Natural killer cell (primary cell): ENCODE measurements at regions not wholly inside any gene's neighbourhood (a gene's known extent, or its start where the extent isn't known, plus 50 kb on each side); places are given as distances from the start of the nearest gene placed in this dataset.

Experiments
- ATAC-seq, 3 donors: fragments of 150-1000 bp in 2 of 3; fragments of 200-7000 bp in 1 of 3; cut with Tn5 transposase; 1 replicate in 1 of 3; 2 replicates in 2 of 3; pipeline ENCODE4 v1.10.0; 2021; ENCODE audit warnings: mild to moderate bottlenecking in 2 of 3, moderate library complexity in 2 of 3
- DNase-seq, 2 donors: peaks; one replicate each; pipeline versions ENCODE4 v3.0.0 to v3.0.0-alpha.2; 2013 to 2021; ENCODE audit warnings: mixed read lengths in 1 of 2
- H3K27ac ChIP-seq: one replicate; pipeline ENCODE4 v1.5.1; 2013; ENCODE audit warnings: mild to moderate bottlenecking, low read length
- H3K27me3 ChIP-seq: one replicate; pipeline ENCODE4 v1.6.1; 2013; ENCODE audit warnings: low read length; ENCODE audit not compliant: control insufficient read depth, insufficient read depth
- H3K36me3 ChIP-seq: one replicate; pipeline ENCODE4 v1.6.1; 2013; ENCODE audit warnings: low read length; ENCODE audit not compliant: control insufficient read depth, insufficient read depth
- H3K4me1 ChIP-seq: one replicate; pipeline ENCODE4 v1.6.1; 2013; ENCODE audit warnings: low read length; ENCODE audit not compliant: control insufficient read depth, insufficient read depth
- H3K4me3 ChIP-seq: one replicate; pipeline ENCODE4 v1.5.1; 2013; ENCODE audit warnings: low read length
- H3K9me3 ChIP-seq: one replicate; pipeline ENCODE4 v1.6.1; 2013; ENCODE audit warnings: low read length; ENCODE audit not compliant: control insufficient read depth, insufficient read depth
- H3K27ac Mint-ChIP-seq, 2 donors: one replicate each; pipeline ENCODE4 v1.8.0; 2022; ENCODE audit warnings: mild to moderate bottlenecking in 2 of 2, mixed read lengths in 2 of 2, moderate library complexity in 1 of 2
- H3K27me3 Mint-ChIP-seq, 2 donors: one replicate each; pipeline ENCODE4 v1.8.0; 2022; ENCODE audit warnings: low read depth in 2 of 2, mixed read lengths in 2 of 2
- H3K36me3 Mint-ChIP-seq: one replicate; pipeline ENCODE4 v1.8.0; 2022; ENCODE audit warnings: mixed read lengths
- H3K4me1 Mint-ChIP-seq, 2 donors: one replicate each; pipeline ENCODE4 v1.8.0; 2022; ENCODE audit warnings: mixed read lengths in 2 of 2
- H3K4me3 Mint-ChIP-seq: one replicate; pipeline ENCODE4 v1.8.0; 2022; ENCODE audit warnings: mild to moderate bottlenecking, moderate library complexity, mixed read lengths
- H3K9me3 Mint-ChIP-seq, 2 donors: one replicate each; pipeline ENCODE4 v1.8.0; 2022; ENCODE audit warnings: mixed read lengths in 2 of 2
- CTCF ChIP-seq: fragments of 200-600 bp; IDR thresholded peaks from one replicate; pipeline ENCODE4 v1.8.0; 2022; ENCODE audit warnings: antibody characterized with exemption
- WGBS: methylation state at CpG from one replicate; pipeline ENCODE4 v1.1.7; 2013; ENCODE audit warnings: missing lambda C conversion rate; ENCODE audit not compliant: insufficient coverage; 5-methylcytosine and 5-hydroxymethylcytosine counted together
- intact Hi-C: fragments of 100-400 bp; cut with micrococcal nuclease; formaldehyde crosslinking; loops from one replicate; pipeline ENCODE4 v1.14.2; 2022

GRCh38 chr4:159476886-159477285 is 374.0 kb downstream of the RAPGEF2 start:
- no peaks in the 10 kb centered on the region for H3K36me3 Mint-ChIP-seq
- H3K4me3 ChIP-seq, result no peak overlapping the region
- no peak for ATAC-seq

GRCh38 chr4:159480826-159481225 is 377.9 kb downstream of the RAPGEF2 start:
- H3K27me3 Mint-ChIP-seq, result peaks cover 0 to 2% of the 10 kb centered on the region in 2 donors
- H3K4me1 ChIP-seq, result no peaks in the 10 kb centered on the region
- H3K36me3 ChIP-seq, result no peaks in the 10 kb centered on the region
- TF ChIP-seq CTCF, result no peak
- no peaks in the 10 kb centered on the region for H3K27me3 ChIP-seq
- H3K4me1 Mint-ChIP-seq, result no peaks in the 10 kb centered on the region
- H3K27ac ChIP-seq, result no peak overlapping the region
- H3K4me3 ChIP-seq, result no peak overlapping the region
- peaks cover 2% of the 10 kb centered on the region for H3K9me3 ChIP-seq
- DNase-seq, result no peak
- WGBS, result 56% methylated on average over 1 of the region's 1 CpG
- no peak overlapping the region for H3K27ac Mint-ChIP-seq
- no peaks in the 10 kb centered on the region for H3K36me3 Mint-ChIP-seq
- ATAC-seq, result no peak
- H3K4me3 Mint-ChIP-seq, result no peak overlapping the region
- intact Hi-C loops, result no loop called here
- H3K9me3 Mint-ChIP-seq, result peaks cover 0 to 3% of the 10 kb centered on the region in 2 donors

More at GRCh38 chr4:159476886-159477285, 374.0 kb downstream of the RAPGEF2 start:
- Mint-ChIP-seq H3K27me3 (no peaks in the 10 kb centered on the region), H3K9me3 (peaks cover 0 to 3% of the 10 kb centered on the region in 2 donors), H3K27ac (no peak overlapping the region), H3K4me3 (no peak overlapping the region), H3K4me1 (no peaks in the 10 kb centered on the region)
- DNase-seq, result no peak
- 94% methylated on average over 1 of the region's 1 CpG for WGBS
- TF ChIP-seq CTCF, result no peak
- intact Hi-C loops, result no loop called here
- Histone ChIP-seq H3K9me3 (peaks cover under 1% of the 10 kb centered on the region), H3K4me1 (no peaks in the 10 kb centered on the region), H3K27me3 (no peaks in the 10 kb centered on the region), H3K27ac (no peak overlapping the region), H3K36me3 (no peaks in the 10 kb centered on the region)

GRCh38 chr4:159481936-159482335 is 379.1 kb downstream of the RAPGEF2 start:
- Histone ChIP-seq H3K27me3 (no peaks in the 10 kb centered on the region), H3K4me3 (no peak overlapping the region), H3K36me3 (no peaks in the 10 kb centered on the region), H3K9me3 (peaks cover 2% of the 10 kb centered on the region), H3K27ac (no peak overlapping the region), H3K4me1 (no peaks in the 10 kb centered on the region)
- H3K36me3 Mint-ChIP-seq, result no peaks in the 10 kb centered on the region
- 77% methylated on average over 6 of the region's 6 CpGs for WGBS
- H3K9me3 Mint-ChIP-seq, result peaks cover 0 to 3% of the 10 kb centered on the region in 2 donors
- no peak for DNase-seq
- no peak for TF ChIP-seq CTCF
- ATAC-seq, result no peak
- H3K4me1 Mint-ChIP-seq, result no peaks in the 10 kb centered on the region
- intact Hi-C loops, result no loop called here
- peaks cover 0 to 7% of the 10 kb centered on the region in 2 donors for H3K27me3 Mint-ChIP-seq
- H3K4me3 Mint-ChIP-seq, result no peak overlapping the region
- no peak overlapping the region for H3K27ac Mint-ChIP-seq

GRCh38 chr4:159483110-159483781 is 380.4 kb downstream of the RAPGEF2 start:
- peaks cover 0 to 7% of the 10 kb centered on the region in 2 donors for H3K27me3 Mint-ChIP-seq

More at GRCh38 chr4:159483110-159483781, 380.4 kb downstream of the RAPGEF2 start:
- Mint-ChIP-seq H3K4me1 (no peaks in the 10 kb centered on the region), H3K27ac (no peak overlapping the region), H3K36me3 (no peaks in the 10 kb centered on the region), H3K4me3 (no peak overlapping the region), H3K9me3 (peaks cover 0 to 3% of the 10 kb centered on the region in 2 donors)
- Histone ChIP-seq H3K27ac (no peak overlapping the region), H3K27me3 (no peaks in the 10 kb centered on the region), H3K4me1 (no peaks in the 10 kb centered on the region), H3K9me3 (peaks cover 2% of the 10 kb centered on the region), H3K4me3 (no peak overlapping the region), H3K36me3 (no peaks in the 10 kb centered on the region)
- 28% methylated on average over 3 of the region's 5 CpGs for WGBS
- DNase-seq (no peak), ATAC-seq (no peak)
- intact Hi-C loops, result no loop called here
- no peak for TF ChIP-seq CTCF
